GM12878 (cell line): ENCODE measurements at regions not wholly inside any gene's neighbourhood (a gene's known extent, or its start where the extent isn't known, plus 50 kb on each side); places are given as distances from the start of the nearest gene placed in this dataset.

Source experiments
- BMI1 ChIP-seq: fragments of 450-650 bp; IDR thresholded peaks from 2 replicates; pipeline ENCODE4 v1.6.1; 2016; ENCODE audit warnings: mild to moderate bottlenecking, moderate library complexity, borderline replicate concordance
- CBFB ChIP-seq: IDR thresholded peaks from 2 replicates; pipeline ENCODE4 v1.6.1; 2016; ENCODE audit warnings: antibody characterized with exemption, low read depth
- CEBPZ ChIP-seq: fragments of 150-350 bp; IDR thresholded peaks from 2 replicates; pipeline ENCODE4 v1.6.1; 2016; ENCODE audit warnings: low read depth, low read length
- EP300 ChIP-seq, 2 experiments: fragments of 150-350 bp in 1 of 2; IDR thresholded peaks; 2 replicates each; pipeline ENCODE4 v1.6.1; 2011 to 2012; ENCODE audit warnings: low read depth in 2 of 2, low read length in 2 of 2, borderline replicate concordance in 1 of 2, improper control_type of control experiment in 1 of 2, inconsistent platforms in 1 of 2; ENCODE audit not compliant: control insufficient read depth in 1 of 2
- FOS ChIP-seq: IDR thresholded peaks from 3 replicates; pipeline ENCODE4 v1.6.1; 2011; ENCODE audit warnings: borderline replicate concordance; ENCODE audit not compliant: insufficient read length; ENCODE audit errors: extremely low read depth
- GABPA ChIP-seq: IDR thresholded peaks from 2 replicates; pipeline ENCODE4 v1.6.1; 2014; ENCODE audit warnings: antibody characterized with exemption, low read depth, mild to moderate bottlenecking, inconsistent platforms
- NFYB ChIP-seq: IDR thresholded peaks from 2 replicates; pipeline ENCODE4 v1.6.1; 2011; ENCODE audit warnings: low read depth, mild to moderate bottlenecking, low read length, improper control_type of control experiment, moderate library complexity; ENCODE audit not compliant: insufficient read depth
- NR2C2 ChIP-seq: IDR thresholded peaks from 2 replicates; pipeline ENCODE4 v1.6.1; 2011; ENCODE audit warnings: borderline replicate concordance, low read depth; ENCODE audit not compliant: control insufficient read depth, insufficient read length
- PAX5 ChIP-seq: IDR thresholded peaks from 2 replicates; pipeline ENCODE4 v1.6.1; 2011; ENCODE audit warnings: low read depth, low read length, borderline replicate concordance
- PRDM15 ChIP-seq: fragments of 450-650 bp; formaldehyde crosslinking; IDR thresholded peaks from 2 replicates; pipeline ENCODE4 v1.4.0; 2020; ENCODE audit warnings: mild to moderate bottlenecking, moderate library complexity
- RUNX3 ChIP-seq: IDR thresholded peaks from 2 replicates; pipeline ENCODE4 v1.6.1; 2012; ENCODE audit warnings: low read length, inconsistent platforms
- SPI1 ChIP-seq: IDR thresholded peaks from 2 replicates; pipeline ENCODE4 v1.6.1; 2011; ENCODE audit warnings: low read depth, mild to moderate bottlenecking, low read length, moderate library complexity, borderline replicate concordance; ENCODE audit not compliant: insufficient read depth
- TARDBP ChIP-seq: IDR thresholded peaks from 2 replicates; pipeline ENCODE4 v1.6.1; 2016; ENCODE audit warnings: borderline replicate concordance
- USF2 ChIP-seq: IDR thresholded peaks from 2 replicates; pipeline ENCODE4 v1.6.1; 2011; ENCODE audit warnings: low read depth, low read length, improper control_type of control experiment, borderline replicate concordance
- ZNF592 ChIP-seq: fragments of 450-650 bp; IDR thresholded peaks from 2 replicates; pipeline ENCODE4 v1.6.1; 2017; ENCODE audit warnings: mild to moderate bottlenecking, moderate library complexity
- ZNF622 ChIP-seq: fragments of 450-650 bp; IDR thresholded peaks from 2 replicates; pipeline ENCODE4 v1.6.1; 2017; ENCODE audit warnings: mild to moderate bottlenecking, inconsistent platforms

GRCh38 chr2:12045864-12046291, 299.4 kb downstream of the LPIN1 start (continued):
- TF ChIP-seq RUNX3 (peak; percentile 81), ZNF592 (no peak), PRDM15 (CRISPR knock-in tag) (no peak), USF2 (no peak; the same call in 1 of the 2 replicates), SPI1 (peak; percentile 17; the same call in 1 of the 2 replicates), NR2C2 (no peak), NFYB (no peak), GABPA (peak; percentile 57; the same call in 1 of the 2 replicates), ZNF622 (no peak), CBFB (no peak), TARDBP (0 out of 2 replicates have a peak, but pooled peaks have one; percentile 37), PAX5 (peak; percentile 59; the same call in 1 of the 2 replicates), BMI1 (no peak), CEBPZ (no peak), FOS (no peak), EP300 (IDR thresholded peaks at IDR 0.05; ENCODE audit: borderline replicate concordance in 1 of 2, control insufficient read depth in 1 of 2, low read depth in 2 of 2, low read length in 2 of 2) (peak in 1 of 2 experiments; percentile 66; a peak in 2 of 4 replicates)
